Kasumi-1 (cell line): ENCODE measurements at regions not wholly inside any gene's neighbourhood (a gene's known extent, or its start where the extent isn't known, plus 50 kb on each side); places are given as distances from the start of the nearest gene placed in this dataset.
"Not testable (repeated sequence)": the region's sequence is repeated elsewhere in the genome, so short reads cannot be mapped to it uniquely, and the experiment has no call there.

ENCODE experiments used
- DNase-seq, 2 experiments: peaks; one replicate each; lab custom pipeline; 2025; lab: John Stamatoyannopoulos, UW

- DNase-seq, result peak; percentile 55 to 59
Observed at GRCh38 chr1:224791362-224791941, 138.0 kb upstream of the DNAH14 start.

- DNase-seq, result no peak
Observed at GRCh38 chr1:224795591-224795990, 133.9 kb upstream of the DNAH14 start.

GRCh38 chr1:224799083-224799482, 130.4 kb upstream of the DNAH14 start:
- DNase-seq, result no peak

GRCh38 chr1:224800486-224801119, 128.9 kb upstream of the DNAH14 start:
- DNase-seq, result no peak

GRCh38 chr1:224801844-224802490, 127.5 kb upstream of the DNAH14 start:
- DNase-seq, result no peak

GRCh38 chr1:224802617-224803016, 126.9 kb upstream of the DNAH14 start:
- DNase-seq, result no peak

- no peak for DNase-seq
Observed at GRCh38 chr1:224804220-224804619, 125.3 kb upstream of the DNAH14 start.

- DNase-seq, result no peak
Observed at GRCh38 chr1:224805889-224806288, 123.6 kb upstream of the DNAH14 start.

GRCh38 chr1:224809137-224809536, 120.3 kb upstream of the DNAH14 start:
- no peak for DNase-seq

GRCh38 chr1:224809613-224810012, 119.9 kb upstream of the DNAH14 start:
- no peak for DNase-seq

- no peak for DNase-seq
Observed at GRCh38 chr1:224811564-224811963, 117.9 kb upstream of the DNAH14 start.

- no peak for DNase-seq
Observed at GRCh38 chr1:224815647-224816046, 113.8 kb upstream of the DNAH14 start.

GRCh38 chr1:224816062-224816461, 113.4 kb upstream of the DNAH14 start:
- DNase-seq, result no peak

GRCh38 chr1:224817382-224817781, 112.1 kb upstream of the DNAH14 start:
- DNase-seq, result no peak

- no peak for DNase-seq
Observed at GRCh38 chr1:224819861-224820260, 109.6 kb upstream of the DNAH14 start.

- DNase-seq, result no peak
Observed at GRCh38 chr1:224820341-224820740, 109.1 kb upstream of the DNAH14 start.

- not testable (repeated sequence) for DNase-seq
Observed at GRCh38 chr1:224821751-224822150, 107.7 kb upstream of the DNAH14 start.

GRCh38 chr1:224825525-224826000, 103.9 kb upstream of the DNAH14 start:
- no peak for DNase-seq

- DNase-seq, result no peak
Observed at GRCh38 chr1:224828691-224829090, 100.8 kb upstream of the DNAH14 start.

- DNase-seq, result no peak
Observed at GRCh38 chr1:224831501-224831900, 98.0 kb upstream of the DNAH14 start.

GRCh38 chr1:224839648-224840300, 89.7 kb upstream of the DNAH14 start:
- not testable (repeated sequence) for DNase-seq

GRCh38 chr1:224841803-224842202, 87.7 kb upstream of the DNAH14 start:
- DNase-seq, result not testable (repeated sequence)
